ENCODE measurements at regions not wholly inside any gene's neighbourhood (a gene's known extent, or its start where the extent isn't known, plus 50 kb on each side); places are given as distances from the start of the nearest gene placed in this dataset.

- no peak for DNase-seq
Observed at GRCh38 chr1:201589186-201589585, 50.3 kb downstream of the NAV1 start.

- no peak for DNase-seq
Observed at GRCh38 chr1:201590474-201590873, 51.5 kb downstream of the NAV1 start.

DNA sequence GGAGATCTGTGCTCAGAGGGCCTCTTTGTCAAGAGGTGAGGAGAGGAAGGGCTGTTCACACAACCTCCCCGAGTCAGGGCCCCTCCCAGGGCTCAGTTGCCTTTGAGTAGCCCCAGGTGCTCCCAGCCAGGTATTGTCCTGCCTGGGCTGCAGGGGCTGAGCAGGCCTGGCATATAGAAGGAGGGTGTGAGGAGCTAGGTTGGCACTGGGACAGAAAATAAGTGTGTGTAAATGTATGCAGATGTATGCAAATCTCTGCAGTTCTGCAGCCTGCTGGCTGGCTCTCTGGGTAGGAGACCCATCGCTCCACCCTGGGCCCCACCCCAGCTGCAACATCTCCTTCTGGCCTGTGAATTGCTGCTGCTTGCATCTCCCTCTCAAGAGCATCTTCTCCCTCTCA is 52.4 kb downstream of the NAV1 start:
- DNase-seq: no peak

DNA sequence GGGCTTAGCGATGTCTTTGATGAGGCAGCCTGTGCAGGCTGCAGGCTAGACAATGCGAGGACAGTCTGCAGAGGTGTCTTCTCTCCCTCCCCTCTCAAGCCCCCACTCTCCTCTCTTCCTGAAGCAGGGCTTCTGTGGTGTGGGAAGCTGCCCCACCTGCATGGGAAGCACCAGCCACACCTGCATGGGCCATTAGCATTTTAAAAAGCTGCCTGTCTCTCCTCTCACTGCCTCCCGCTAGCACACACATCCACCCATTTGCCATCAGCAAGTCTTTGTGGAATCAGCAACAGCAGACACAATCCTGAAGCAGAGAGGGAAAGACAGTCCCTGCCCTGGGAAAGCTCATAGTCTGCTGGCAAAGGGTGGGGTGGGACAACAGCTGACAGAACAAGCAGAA is 53.1 kb downstream of the NAV1 start:
- no peak for DNase-seq

DNA sequence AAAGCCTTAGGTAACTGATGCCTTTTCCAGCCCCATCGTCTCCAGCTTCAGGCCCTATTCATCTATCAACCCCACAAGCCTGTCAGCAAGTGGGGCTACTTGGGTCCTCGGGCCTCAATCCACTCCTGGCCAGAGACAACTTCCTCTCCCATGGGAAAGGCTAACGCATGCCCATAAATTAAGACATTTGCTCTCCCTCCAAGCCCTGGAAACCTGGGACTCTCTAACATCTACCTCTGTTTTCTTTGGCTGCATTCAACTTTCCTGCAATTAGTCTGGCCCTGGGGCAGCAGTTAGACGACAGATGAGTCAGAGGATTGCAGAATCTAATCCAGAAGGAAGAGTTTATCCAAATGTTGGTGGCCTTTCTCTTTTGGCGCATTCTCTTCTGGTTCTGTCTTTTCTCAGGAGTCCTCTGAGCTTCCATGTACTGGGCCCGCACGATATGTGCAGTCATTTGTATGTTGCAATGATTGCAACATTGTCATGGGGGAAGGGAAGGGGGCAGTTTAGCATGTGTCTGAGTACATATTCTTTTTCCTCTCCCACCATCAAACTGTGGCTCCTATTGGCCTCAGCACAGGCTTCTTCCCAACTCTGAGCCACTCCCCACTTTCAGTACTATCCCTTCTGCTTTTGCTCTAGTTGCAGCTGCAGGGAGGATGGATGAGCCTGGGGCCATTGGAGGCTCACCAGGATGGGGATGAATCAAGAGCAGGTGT is 54.4 kb downstream of the NAV1 start:
- no peak for DNase-seq

- no peak for DNase-seq
Observed at GRCh38 chr1:201594575-201595245, 55.8 kb downstream of the NAV1 start.

GRCh38 chr1:201595381-201595780 is 56.5 kb downstream of the NAV1 start:
- no peak for DNase-seq

GRCh38 chr1:201596101-201596868 is 57.4 kb downstream of the NAV1 start:
- no peak for DNase-seq

GRCh38 chr1:201597551-201598230 is 58.8 kb downstream of the NAV1 start:
- no peak for DNase-seq

GRCh38 chr1:201598396-201598795 is 59.5 kb downstream of the NAV1 start:
- no peak for DNase-seq

DNA sequence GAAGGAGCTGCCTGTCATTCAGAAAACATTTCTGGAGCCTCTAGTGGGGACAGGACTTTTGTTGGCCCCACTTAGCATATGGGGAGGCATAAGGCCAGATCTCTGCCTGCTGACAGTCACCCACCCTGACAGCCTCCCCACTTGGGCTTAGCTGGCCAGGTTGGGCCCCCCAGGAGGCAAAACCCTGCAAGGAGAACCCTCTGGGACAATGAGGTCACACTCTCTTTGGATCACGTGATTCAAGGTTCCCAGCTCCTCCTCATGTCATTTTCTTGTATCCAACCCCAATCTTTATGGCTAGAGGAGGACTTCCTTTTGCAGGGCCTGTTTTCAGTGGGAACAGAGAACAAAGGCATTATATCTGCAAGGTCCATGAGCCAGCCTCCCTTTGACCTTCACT is 60.0 kb downstream of the NAV1 start:
- no peak for DNase-seq

GRCh38 chr1:201599548-201599947 is 60.6 kb downstream of the NAV1 start:
- DNase-seq: no peak

DNA sequence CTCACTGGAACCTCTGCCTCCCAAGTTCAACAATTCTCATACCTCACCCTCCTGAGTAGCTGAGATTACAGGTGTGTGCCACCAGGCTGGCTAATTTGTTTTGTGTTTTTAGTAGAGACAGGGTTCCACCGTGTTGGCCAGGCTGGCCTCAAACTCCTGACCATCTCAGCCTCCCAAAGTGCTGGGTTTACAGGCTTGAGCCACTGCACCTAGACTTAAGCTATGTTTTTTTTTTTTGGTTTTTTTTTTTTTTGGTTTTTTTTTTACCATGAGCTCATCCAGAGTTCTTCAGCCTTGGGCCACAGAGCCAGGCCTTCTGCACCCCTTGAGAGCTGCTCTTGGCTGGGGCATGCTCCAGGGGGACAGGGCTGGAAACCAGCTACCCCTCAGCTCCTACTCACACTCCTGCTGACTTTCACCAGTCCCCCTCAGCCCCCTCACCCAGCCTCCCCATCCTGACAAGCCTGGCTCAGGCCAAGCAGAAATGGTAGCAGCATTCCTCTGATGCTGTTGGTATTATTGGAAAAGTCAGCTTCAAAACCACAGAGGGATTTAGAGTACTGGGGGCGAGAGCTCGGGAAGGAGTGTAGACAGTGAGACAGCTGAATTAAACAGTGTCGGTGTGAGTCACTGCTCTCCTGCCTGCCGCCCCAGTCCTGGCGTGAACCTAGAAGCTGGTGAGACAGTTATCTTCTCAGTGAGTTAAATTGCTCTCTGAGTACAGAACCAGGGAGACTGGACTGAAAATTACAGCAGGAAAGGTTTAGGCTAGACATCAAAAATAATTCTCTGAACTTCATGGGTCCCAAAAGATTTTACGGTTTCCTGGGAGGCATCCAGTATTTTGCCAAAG is 63.7 kb downstream of the NAV1 start:
- DNase-seq: no peak

GRCh38 chr1:201603613-201604232 is 64.8 kb downstream of the NAV1 start:
- no peak for DNase-seq

DNA sequence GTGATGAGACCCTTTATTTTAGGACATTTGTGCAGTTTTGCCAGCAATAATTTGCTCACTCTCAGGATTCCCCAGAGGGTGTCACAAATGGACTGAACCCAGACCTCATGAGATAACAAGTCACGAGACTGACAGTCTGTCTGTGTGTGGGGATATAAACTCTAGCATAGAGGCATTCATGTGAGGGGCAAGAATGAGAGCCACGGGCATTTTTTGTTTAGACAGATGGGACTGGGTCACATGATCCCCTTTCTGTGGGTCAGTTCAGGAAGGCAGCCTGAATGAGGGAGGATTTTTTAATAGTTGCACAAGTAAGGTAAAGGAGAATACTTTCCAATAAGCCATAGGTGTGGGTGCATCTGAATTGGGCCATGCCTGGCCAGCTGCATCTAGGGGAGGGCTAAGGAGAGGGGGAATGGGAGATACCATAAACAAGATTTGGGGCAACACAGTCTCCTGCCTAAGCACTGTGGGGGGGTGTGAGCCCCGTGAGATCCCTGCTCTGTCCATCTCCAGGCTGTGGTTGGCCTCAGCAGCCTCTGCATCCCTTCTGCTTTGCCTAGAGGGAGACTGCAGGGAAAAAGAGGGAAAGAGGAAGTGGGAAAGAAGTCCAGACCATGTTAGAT is 66.6 kb downstream of the NAV1 start:
- no peak for DNase-seq

GRCh38 chr1:201606096-201606495 is 67.2 kb downstream of the NAV1 start:
- DNase-seq: no peak

GRCh38 chr1:201606623-201607022 is 67.7 kb downstream of the NAV1 start:
- DNase-seq: no peak

GRCh38 chr1:201608635-201609395 is 69.9 kb downstream of the NAV1 start:
- no peak for DNase-seq

DNA sequence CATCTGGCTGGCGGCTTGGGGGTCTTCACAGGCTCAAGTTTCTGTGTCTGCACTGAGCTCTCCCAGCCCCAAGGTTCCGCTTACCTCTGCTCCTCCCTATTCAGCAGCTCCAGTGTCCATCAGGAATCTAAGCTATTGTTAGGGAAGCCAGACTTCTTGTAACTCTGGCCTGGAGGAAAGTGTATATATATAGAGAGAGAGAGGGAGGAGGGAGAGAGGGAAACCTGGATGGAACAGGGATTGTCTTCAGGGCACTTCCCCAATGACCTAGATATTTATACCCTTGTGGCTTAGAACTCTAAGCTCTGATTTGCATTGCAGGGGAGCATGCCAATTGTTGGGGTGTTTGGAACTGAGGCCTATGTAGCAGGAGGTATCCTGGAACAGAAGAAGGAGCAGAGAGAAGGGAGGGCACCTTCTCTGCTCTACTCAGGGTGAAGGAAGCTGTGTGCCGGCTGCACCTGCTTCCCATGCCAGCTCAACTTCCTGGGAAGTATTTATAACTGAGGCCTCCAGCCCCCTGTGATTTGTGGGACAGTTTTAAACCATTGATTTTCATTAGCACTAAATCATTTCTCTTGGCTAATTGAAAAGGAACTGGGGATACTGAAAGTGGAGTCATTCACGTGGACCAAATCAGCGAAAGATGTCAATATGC is 70.9 kb downstream of the NAV1 start:
- DNase-seq: no peak

- no peak for DNase-seq
Observed at GRCh38 chr1:201610858-201611257, 71.9 kb downstream of the NAV1 start.
